GM10266 (cell line): ENCODE measurements at regions not wholly inside any gene's neighbourhood (a gene's known extent, or its start where the extent isn't known, plus 50 kb on each side); places are given as distances from the start of the nearest gene placed in this dataset.
"Not testable (repeated sequence)": the region's sequence is repeated elsewhere in the genome, so short reads cannot be mapped to it uniquely, and the experiment has no call there.

ENCODE experiments used
- DNase-seq: peaks from one replicate; pipeline ENCODE4 v3.0.0; 2012; ENCODE audit errors: extremely low spot score
- CTCF ChIP-seq: IDR thresholded peaks from 2 replicates; pipeline ENCODE4 v1.5.1; 2012; ENCODE audit warnings: mild to moderate bottlenecking, low read depth; ENCODE audit not compliant: control insufficient read depth, insufficient read depth; ENCODE audit errors: missing control alignments

GRCh38 chr4:155473420-155474095 lies 96.8 kb upstream of the MAP9 start:
- no peak for TF ChIP-seq CTCF
- DNase-seq: no peak

- no peak for TF ChIP-seq CTCF
- DNase-seq: no peak
Measured at GRCh38 chr4:155468282-155468681, 91.5 kb upstream of the MAP9 start.

- no peak for DNase-seq
- TF ChIP-seq CTCF: no peak
Measured at GRCh38 chr4:155450676-155451075, 73.9 kb upstream of the MAP9 start.

GRCh38 chr4:155445306-155445705 lies 68.5 kb upstream of the MAP9 start:
- TF ChIP-seq CTCF: no peak
- DNase-seq: no peak

GRCh38 chr4:155444721-155445120 lies 68.0 kb upstream of the MAP9 start:
- no peak for TF ChIP-seq CTCF
- no peak for DNase-seq

GRCh38 chr4:155442267-155443105 lies 65.7 kb upstream of the MAP9 start:
- peak; percentile 51 for DNase-seq
- TF ChIP-seq CTCF: peak; percentile 97

- no peak for TF ChIP-seq CTCF
- no peak for DNase-seq
Measured at GRCh38 chr4:155441475-155441874, 64.7 kb upstream of the MAP9 start.

- not testable (repeated sequence) for DNase-seq
Measured at GRCh38 chr4:155439760-155440159, 63.0 kb upstream of the MAP9 start.
